ENCODE measurements at regions not wholly inside any gene's neighbourhood (a gene's known extent, or its start where the extent isn't known, plus 50 kb on each side); places are given as distances from the start of the nearest gene placed in this dataset.

- FAIRE-seq (no peak), DNase-seq (ENCODE audit: insufficient read length) (no peak)
- no peak for TF ChIP-seq POLR2AphosphoS5 (IDR thresholded peaks at IDR 0.05; ENCODE audit: low read depth, low read length)
- TF ChIP-seq POLR2A (IDR thresholded peaks at IDR 0.05; ENCODE audit: low read depth, low read length), result no peak
- no peak for TF ChIP-seq TAF1 (IDR thresholded peaks at IDR 0.05; ENCODE audit: borderline replicate concordance, low read depth, low read length)
Measured at GRCh38 chr1:221317537-221317936, 424.4 kb downstream of the DUSP10 start.

- DNase-seq (ENCODE audit: insufficient read length) (no peak), FAIRE-seq (no peak)
- TF ChIP-seq POLR2A (IDR thresholded peaks at IDR 0.05; ENCODE audit: low read depth, low read length) (no peak), TAF1 (IDR thresholded peaks at IDR 0.05; ENCODE audit: borderline replicate concordance, low read depth, low read length) (no peak), POLR2AphosphoS5 (IDR thresholded peaks at IDR 0.05; ENCODE audit: low read depth, low read length) (no peak)
Measured at GRCh38 chr1:221327954-221328353, 413.9 kb downstream of the DUSP10 start.

GRCh38 chr1:221328371-221328770 lies 413.5 kb downstream of the DUSP10 start:
- FAIRE-seq, result no peak
- TF ChIP-seq POLR2A (IDR thresholded peaks at IDR 0.05; ENCODE audit: low read depth, low read length), result no peak
- TF ChIP-seq TAF1 (IDR thresholded peaks at IDR 0.05; ENCODE audit: borderline replicate concordance, low read depth, low read length), result no peak
- TF ChIP-seq POLR2AphosphoS5 (IDR thresholded peaks at IDR 0.05; ENCODE audit: low read depth, low read length), result no peak
- DNase-seq (ENCODE audit: insufficient read length), result no peak

GRCh38 chr1:221331273-221332183 lies 410.4 kb downstream of the DUSP10 start:
- no peak for DNase-seq (ENCODE audit: insufficient read length)
- TF ChIP-seq POLR2A (IDR thresholded peaks at IDR 0.05; ENCODE audit: low read depth, low read length) (no peak), POLR2AphosphoS5 (IDR thresholded peaks at IDR 0.05; ENCODE audit: low read depth, low read length) (no peak), TAF1 (IDR thresholded peaks at IDR 0.05; ENCODE audit: borderline replicate concordance, low read depth, low read length) (no peak)
- FAIRE-seq, result no peak

- FAIRE-seq, result no peak
- DNase-seq (ENCODE audit: insufficient read length), result no peak
- TF ChIP-seq TAF1 (IDR thresholded peaks at IDR 0.05; ENCODE audit: borderline replicate concordance, low read depth, low read length) (no peak), POLR2A (IDR thresholded peaks at IDR 0.05; ENCODE audit: low read depth, low read length) (no peak), POLR2AphosphoS5 (IDR thresholded peaks at IDR 0.05; ENCODE audit: low read depth, low read length) (no peak)
Measured at GRCh38 chr1:221334062-221334461, 407.8 kb downstream of the DUSP10 start.

- DNase-seq (ENCODE audit: insufficient read length) (no peak), FAIRE-seq (no peak)
- TF ChIP-seq TAF1 (IDR thresholded peaks at IDR 0.05; ENCODE audit: borderline replicate concordance, low read depth, low read length) (no peak), POLR2A (IDR thresholded peaks at IDR 0.05; ENCODE audit: low read depth, low read length) (no peak), POLR2AphosphoS5 (IDR thresholded peaks at IDR 0.05; ENCODE audit: low read depth, low read length) (no peak)
Measured at GRCh38 chr1:221335161-221336101, 406.5 kb downstream of the DUSP10 start.

GRCh38 chr1:221336126-221336525 lies 405.8 kb downstream of the DUSP10 start:
- no peak for DNase-seq (ENCODE audit: insufficient read length)
- FAIRE-seq, result no peak
- TF ChIP-seq TAF1 (IDR thresholded peaks at IDR 0.05; ENCODE audit: borderline replicate concordance, low read depth, low read length) (no peak), POLR2A (IDR thresholded peaks at IDR 0.05; ENCODE audit: low read depth, low read length) (no peak), POLR2AphosphoS5 (IDR thresholded peaks at IDR 0.05; ENCODE audit: low read depth, low read length) (no peak)

GRCh38 chr1:221337106-221337505 lies 404.8 kb downstream of the DUSP10 start:
- TF ChIP-seq TAF1 (IDR thresholded peaks at IDR 0.05; ENCODE audit: borderline replicate concordance, low read depth, low read length), result no peak
- no peak for TF ChIP-seq POLR2AphosphoS5 (IDR thresholded peaks at IDR 0.05; ENCODE audit: low read depth, low read length)
- no peak for TF ChIP-seq POLR2A (IDR thresholded peaks at IDR 0.05; ENCODE audit: low read depth, low read length)
- no peak for DNase-seq (ENCODE audit: insufficient read length)
- FAIRE-seq, result no peak

- FAIRE-seq (no peak), DNase-seq (ENCODE audit: insufficient read length) (no peak)
- no peak for TF ChIP-seq TAF1 (IDR thresholded peaks at IDR 0.05; ENCODE audit: borderline replicate concordance, low read depth, low read length)
- TF ChIP-seq POLR2A (IDR thresholded peaks at IDR 0.05; ENCODE audit: low read depth, low read length), result no peak
- TF ChIP-seq POLR2AphosphoS5 (IDR thresholded peaks at IDR 0.05; ENCODE audit: low read depth, low read length), result no peak
Measured at GRCh38 chr1:221343136-221343535, 398.8 kb downstream of the DUSP10 start.

GRCh38 chr1:221343607-221344006 lies 398.3 kb downstream of the DUSP10 start:
- FAIRE-seq, result no peak
- TF ChIP-seq TAF1 (IDR thresholded peaks at IDR 0.05; ENCODE audit: borderline replicate concordance, low read depth, low read length) (no peak), POLR2A (IDR thresholded peaks at IDR 0.05; ENCODE audit: low read depth, low read length) (no peak), POLR2AphosphoS5 (IDR thresholded peaks at IDR 0.05; ENCODE audit: low read depth, low read length) (no peak)
- DNase-seq (ENCODE audit: insufficient read length), result no peak

GRCh38 chr1:221344693-221345092 lies 397.2 kb downstream of the DUSP10 start:
- no peak for TF ChIP-seq POLR2AphosphoS5 (IDR thresholded peaks at IDR 0.05; ENCODE audit: low read depth, low read length)
- DNase-seq (ENCODE audit: insufficient read length), result no peak
- no peak for FAIRE-seq
